Activated T-cell treated with anti-CD3 and anti-CD28 coated beads, Interleukin-2, amount 50 U/mL, for 4 hours (primary cell): ENCODE measurements at regions not wholly inside any gene's neighbourhood (a gene's known extent, or its start where the extent isn't known, plus 50 kb on each side); places are given as distances from the start of the nearest gene placed in this dataset.

Experiments
- ATAC-seq, 2 donors: fragments of 200-7000 bp; cut with Tn5 transposase; one replicate each; pipeline ENCODE4 v1.10.0; 2021
- DNase-seq: peaks from one replicate; pipeline ENCODE4 v3.0.0-alpha.2; 2020
- H3K27me3 Mint-ChIP-seq: one replicate; pipeline ENCODE4 v1.8.0; 2021; ENCODE audit warnings: low read depth, mixed read lengths
- H3K36me3 Mint-ChIP-seq: one replicate; pipeline ENCODE4 v1.8.0; 2022; ENCODE audit warnings: mixed read lengths; ENCODE audit not compliant: insufficient read depth
- H3K4me1 Mint-ChIP-seq: one replicate; pipeline ENCODE4 v1.8.0; 2021; ENCODE audit warnings: low read depth, mixed read lengths
- H3K4me3 Mint-ChIP-seq: one replicate; pipeline ENCODE4 v1.8.0; 2021; ENCODE audit warnings: mild to moderate bottlenecking, moderate library complexity, mixed read lengths
- H3K9me3 Mint-ChIP-seq: one replicate; pipeline ENCODE4 v1.8.0; 2021; ENCODE audit warnings: mixed read lengths

GRCh38 chr6:169937389-169938261 lies 186.2 kb downstream of the ERMARD start:
- no peaks in the 10 kb centered on the region for H3K9me3 Mint-ChIP-seq
- H3K27me3 Mint-ChIP-seq, result peaks cover 16% of the 10 kb centered on the region
- no peak for DNase-seq
- no peak overlapping the region for H3K4me3 Mint-ChIP-seq
- H3K36me3 Mint-ChIP-seq, result no peaks in the 10 kb centered on the region
- ATAC-seq, result no peak
- no peaks in the 10 kb centered on the region for H3K4me1 Mint-ChIP-seq

- DNase-seq (no peak), ATAC-seq (no peak)
- H3K4me3 Mint-ChIP-seq, result no peak overlapping the region
- H3K4me1 Mint-ChIP-seq, result no peaks in the 10 kb centered on the region
- peaks cover 15% of the 10 kb centered on the region for H3K27me3 Mint-ChIP-seq
- no peaks in the 10 kb centered on the region for H3K9me3 Mint-ChIP-seq
- H3K36me3 Mint-ChIP-seq, result no peaks in the 10 kb centered on the region
These were observed 185.0 kb downstream of the ERMARD start for GRCh38 chr6:169936355-169936975.

- no peak overlapping the region for H3K4me3 Mint-ChIP-seq
- no peaks in the 10 kb centered on the region for H3K9me3 Mint-ChIP-seq
- DNase-seq (no peak), ATAC-seq (no peak)
- peaks cover 14% of the 10 kb centered on the region for H3K27me3 Mint-ChIP-seq
- H3K4me1 Mint-ChIP-seq, result no peaks in the 10 kb centered on the region
- H3K36me3 Mint-ChIP-seq, result no peaks in the 10 kb centered on the region
These were observed 184.4 kb downstream of the ERMARD start for GRCh38 chr6:169935861-169936260.

- H3K27me3 Mint-ChIP-seq, result peaks cover 10% of the 10 kb centered on the region
- no peaks in the 10 kb centered on the region for H3K36me3 Mint-ChIP-seq
- DNase-seq (no peak), ATAC-seq (no peak)
- H3K9me3 Mint-ChIP-seq, result no peaks in the 10 kb centered on the region
- H3K4me1 Mint-ChIP-seq, result no peaks in the 10 kb centered on the region
- no peak overlapping the region for H3K4me3 Mint-ChIP-seq
These were observed 183.9 kb downstream of the ERMARD start for GRCh38 chr6:169935348-169935718.

GRCh38 chr6:169934699-169935347 lies 183.4 kb downstream of the ERMARD start:
- DNase-seq (no peak), ATAC-seq (no peak)
- Mint-ChIP-seq H3K9me3 (no peaks in the 10 kb centered on the region), H3K36me3 (no peaks in the 10 kb centered on the region), H3K27me3 (peaks cover 10% of the 10 kb centered on the region), H3K4me3 (no peak overlapping the region), H3K4me1 (no peaks in the 10 kb centered on the region)

- H3K4me1 Mint-ChIP-seq, result no peaks in the 10 kb centered on the region
- H3K27me3 Mint-ChIP-seq, result peaks cover 7% of the 10 kb centered on the region
- no peak overlapping the region for H3K4me3 Mint-ChIP-seq
- no peak for DNase-seq
- no peak for ATAC-seq
- H3K36me3 Mint-ChIP-seq, result no peaks in the 10 kb centered on the region
- no peaks in the 10 kb centered on the region for H3K9me3 Mint-ChIP-seq
These were observed 182.6 kb downstream of the ERMARD start for GRCh38 chr6:169933839-169934698.

- H3K27me3 Mint-ChIP-seq, result peaks cover 4% of the 10 kb centered on the region
- no peaks in the 10 kb centered on the region for H3K4me1 Mint-ChIP-seq
- H3K36me3 Mint-ChIP-seq, result no peaks in the 10 kb centered on the region
- DNase-seq (no peak), ATAC-seq (no peak)
- no peak overlapping the region for H3K4me3 Mint-ChIP-seq
- H3K9me3 Mint-ChIP-seq, result no peaks in the 10 kb centered on the region
These were observed 181.9 kb downstream of the ERMARD start for GRCh38 chr6:169933251-169933821.

- Mint-ChIP-seq H3K36me3 (no peaks in the 10 kb centered on the region), H3K4me1 (no peaks in the 10 kb centered on the region), H3K4me3 (no peak overlapping the region), H3K9me3 (no peaks in the 10 kb centered on the region), H3K27me3 (peaks cover 4% of the 10 kb centered on the region)
- DNase-seq, result no peak
- ATAC-seq, result no peak
These were observed 181.1 kb downstream of the ERMARD start for GRCh38 chr6:169932491-169932890.

- Mint-ChIP-seq H3K4me1 (no peaks in the 10 kb centered on the region), H3K4me3 (no peak overlapping the region), H3K9me3 (no peaks in the 10 kb centered on the region), H3K27me3 (peaks cover 7% of the 10 kb centered on the region), H3K36me3 (no peaks in the 10 kb centered on the region)
- DNase-seq (no peak), ATAC-seq (no peak)
These were observed 179.8 kb downstream of the ERMARD start for GRCh38 chr6:169931261-169931660.

GRCh38 chr6:169930799-169931198 lies 179.4 kb downstream of the ERMARD start:
- no peak for ATAC-seq
- no peaks in the 10 kb centered on the region for H3K4me1 Mint-ChIP-seq

GRCh38 chr6:169927711-169928110 lies 176.3 kb downstream of the ERMARD start:
- no peaks in the 10 kb centered on the region for H3K4me1 Mint-ChIP-seq
- no peaks in the 10 kb centered on the region for H3K36me3 Mint-ChIP-seq
- H3K9me3 Mint-ChIP-seq, result no peaks in the 10 kb centered on the region
- no peak overlapping the region for H3K4me3 Mint-ChIP-seq
- DNase-seq, result no peak
- no peak for ATAC-seq
- H3K27me3 Mint-ChIP-seq, result peaks cover 9% of the 10 kb centered on the region

More at GRCh38 chr6:169930799-169931198, 179.4 kb downstream of the ERMARD start:
- Mint-ChIP-seq H3K27me3 (peaks cover 10% of the 10 kb centered on the region), H3K36me3 (no peaks in the 10 kb centered on the region), H3K9me3 (no peaks in the 10 kb centered on the region), H3K4me3 (no peak overlapping the region)
- no peak for DNase-seq

GRCh38 chr6:169926617-169927417 lies 175.4 kb downstream of the ERMARD start:
- H3K9me3 Mint-ChIP-seq, result no peaks in the 10 kb centered on the region
- no peaks in the 10 kb centered on the region for H3K36me3 Mint-ChIP-seq
- H3K4me3 Mint-ChIP-seq, result no peak overlapping the region
- peaks cover 9% of the 10 kb centered on the region for H3K27me3 Mint-ChIP-seq
- no peak for ATAC-seq
- DNase-seq, result no peak
- peaks cover 2% of the 10 kb centered on the region for H3K4me1 Mint-ChIP-seq
